H1 (cell line): ENCODE measurements at regions not wholly inside any gene's neighbourhood (a gene's known extent, or its start where the extent isn't known, plus 50 kb on each side); places are given as distances from the start of the nearest gene placed in this dataset.

ENCODE experiments used
- CTCF ChIA-PET: fragments of 300-600 bp; sonication (Branson Sonifier 250); formaldehyde crosslinking; loops from one replicate; lab custom pipeline; 2021; ENCODE audit not compliant: partially characterized antibody; lab: Charles Lee
- POLR2A ChIA-PET: fragments of 300-600 bp; sonication (Branson Sonifier 250); formaldehyde crosslinking; loops from one replicate; lab custom pipeline; 2021; ENCODE audit warnings: inconsistent platforms; ENCODE audit not compliant: partially characterized antibody; lab: Charles Lee
- DNase-seq, 2 experiments: peaks; one replicate each; pipeline versions ENCODE4 v3.0.0 to v3.0.0-alpha.2; 2010 to 2022; ENCODE audit warnings: low spot score in 2 of 2, low read depth in 1 of 2, mixed read lengths in 1 of 2
- FAIRE-seq: peaks from 2 replicates; lab custom pipeline; 2011; peaks lifted over from hg19 to GRCh38; lab: Jason Lieb, UNC
- H2AFZ ChIP-seq: 2 replicates; pipeline ENCODE4 v1.8.1; 2012; ENCODE audit warnings: low read length, inconsistent platforms
- H2AK5ac ChIP-seq: 2 replicates; pipeline ENCODE4 v1.6.1; 2013; ENCODE audit warnings: low read depth, low read length
- H2BK120ac ChIP-seq: replicated peaks from 2 replicates; pipeline ENCODE3; 2013; ENCODE audit warnings: low read depth, low read length, inconsistent platforms
- H2BK12ac ChIP-seq: 2 replicates; pipeline ENCODE4 v1.6.1; 2013; ENCODE audit warnings: low read depth, low read length
- H2BK15ac ChIP-seq: 2 replicates; pipeline ENCODE4 v1.6.1; 2013; ENCODE audit warnings: low read length
- H2BK20ac ChIP-seq: 2 replicates; pipeline ENCODE4 v1.6.1; 2013; ENCODE audit warnings: low read length
- H2BK5ac ChIP-seq: 2 replicates; pipeline ENCODE4 v1.6.1; 2013; ENCODE audit warnings: low read depth, low read length
- H3K14ac ChIP-seq: 2 replicates; pipeline ENCODE4 v1.6.1; 2013; ENCODE audit warnings: inconsistent platforms; ENCODE audit not compliant: insufficient read length
- H3K18ac ChIP-seq: 2 replicates; pipeline ENCODE4 v1.6.1; 2013; ENCODE audit warnings: low read length; ENCODE audit errors: extremely low read depth
- H3K23ac ChIP-seq: 2 replicates; pipeline ENCODE4 v1.6.1; 2013; ENCODE audit warnings: inconsistent platforms; ENCODE audit not compliant: insufficient read length
- H3K23me2 ChIP-seq: 2 replicates; pipeline ENCODE4 v1.6.1; 2013; ENCODE audit warnings: low read depth, low read length
- H3K27ac ChIP-seq: 2 replicates; pipeline ENCODE4 v1.6.1; 2011; ENCODE audit warnings: low read depth, low read length, inconsistent platforms
- H3K27me3 ChIP-seq, 4 experiments: replicated peaks in 1 of 4; 1 replicate in 1 of 4; 2 replicates in 3 of 4; pipeline versions ENCODE4 v1.6.1 to v1.8.1; 2011 to 2013; ENCODE audit warnings: low read length in 3 of 4, mild to moderate bottlenecking in 3 of 4, inconsistent platforms in 2 of 4, mixed read lengths in 2 of 4, moderate library complexity in 1 of 4; ENCODE audit not compliant: control insufficient read depth in 3 of 4, insufficient read depth in 3 of 4; ENCODE audit errors: extremely low read depth in 1 of 4
- H3K36me3 ChIP-seq, 4 experiments: 2 replicates each; pipeline versions ENCODE4 v1.6.1 to v1.8.1; 2011 to 2013; ENCODE audit warnings: mild to moderate bottlenecking in 4 of 4, low read length in 3 of 4, moderate library complexity in 2 of 4, control low read depth in 1 of 4, inconsistent platforms in 1 of 4; ENCODE audit not compliant: insufficient read depth in 4 of 4, control insufficient read depth in 2 of 4
- H3K4ac ChIP-seq: replicated peaks from 2 replicates; pipeline ENCODE3; 2013; ENCODE audit warnings: low read length, low read depth, mixed read lengths, inconsistent platforms; ENCODE audit not compliant: insufficient read length
- H3K4me1 ChIP-seq, 4 experiments: replicated peaks in 1 of 4; 1 replicate in 1 of 4; 2 replicates in 3 of 4; pipeline versions ENCODE4 v1.6.1 to v1.8.1; 2011 to 2013; ENCODE audit warnings: low read length in 3 of 4, inconsistent platforms in 2 of 4, mixed read lengths in 1 of 4; ENCODE audit not compliant: insufficient read depth in 4 of 4, control insufficient read depth in 3 of 4
- H3K4me2 ChIP-seq, 2 experiments: 2 replicates each; pipeline versions ENCODE4 v1.6.1 to v1.8.1; 2011 to 2013; ENCODE audit warnings: low read depth in 2 of 2, low read length in 2 of 2, control low read depth in 1 of 2, inconsistent platforms in 1 of 2, mild to moderate bottlenecking in 1 of 2; ENCODE audit not compliant: insufficient read depth in 1 of 2
- H3K4me3 ChIP-seq, 4 experiments: fragments of 200-600, 300-600 bp in 1 of 4; sonication (generic), shearing (Covaris generic), sonication (Bioruptor Twin) in 1 of 4; 2 replicates each; pipeline versions ENCODE4 v1.5.1 to v1.8.1; 2011 to 2016; ENCODE audit warnings: low read length in 4 of 4, low read depth in 3 of 4, control low read depth in 2 of 4, inconsistent platforms in 2 of 4, mild to moderate bottlenecking in 2 of 4, mixed read lengths in 1 of 4, moderate library complexity in 1 of 4; ENCODE audit not compliant: insufficient read depth in 2 of 4; ENCODE audit errors: extremely low read depth in 1 of 4
- H3K56ac ChIP-seq: replicated peaks from 2 replicates; pipeline ENCODE3; 2013; ENCODE audit warnings: low read depth, mild to moderate bottlenecking, mixed read lengths, low read length, inconsistent platforms; ENCODE audit not compliant: insufficient read length
- H3K79me1 ChIP-seq: 2 replicates; pipeline ENCODE4 v1.6.1; 2013; ENCODE audit warnings: low read depth, low read length, control low read depth
- H3K79me2 ChIP-seq, 2 experiments: 2 replicates each; pipeline versions ENCODE4 v1.6.1 to v1.8.1; 2012 to 2013; ENCODE audit warnings: low read length in 2 of 2, mild to moderate bottlenecking in 2 of 2, inconsistent platforms in 1 of 2; ENCODE audit not compliant: insufficient read depth in 2 of 2, control insufficient read depth in 1 of 2
- H3K9ac ChIP-seq, 4 experiments: replicated peaks in 1 of 4; 1 replicate in 1 of 4; 2 replicates in 3 of 4; pipeline versions ENCODE4 v1.6.1 to v1.8.1; 2011 to 2013; ENCODE audit warnings: low read depth in 3 of 4, low read length in 3 of 4, control low read depth in 2 of 4, mild to moderate bottlenecking in 2 of 4, moderate library complexity in 2 of 4, inconsistent platforms in 1 of 4; ENCODE audit errors: extremely low read depth in 1 of 4
- H3K9me3 ChIP-seq, 2 experiments: 2 replicates each; pipeline versions ENCODE4 v1.6.1 to v1.8.1; 2012 to 2013; ENCODE audit warnings: mild to moderate bottlenecking in 2 of 2, moderate library complexity in 2 of 2, control low read depth in 1 of 2, inconsistent platforms in 1 of 2, low read depth in 1 of 2, low read length in 1 of 2, mixed read lengths in 1 of 2; ENCODE audit not compliant: insufficient read depth in 2 of 2
- H4K20me1 ChIP-seq, 2 experiments: replicated peaks in 1 of 2; 2 replicates each; pipeline versions ENCODE3 to v1.8.1; 2011 to 2013; ENCODE audit warnings: inconsistent platforms in 2 of 2, low read length in 2 of 2, mild to moderate bottlenecking in 1 of 2; ENCODE audit not compliant: insufficient read depth in 2 of 2, control insufficient read depth in 1 of 2
- H4K5ac ChIP-seq: 2 replicates; pipeline ENCODE4 v1.6.1; 2013; ENCODE audit warnings: low read length, low read depth, mixed read lengths, inconsistent platforms; ENCODE audit not compliant: insufficient read length
- H4K8ac ChIP-seq: 2 replicates; pipeline ENCODE4 v1.8.0; 2013; ENCODE audit warnings: mild to moderate bottlenecking, moderate library complexity, low read length, inconsistent platforms; ENCODE audit not compliant: insufficient read depth; ENCODE audit errors: extremely low read depth
- H4K91ac ChIP-seq: replicated peaks from 2 replicates; pipeline ENCODE3; 2013; ENCODE audit warnings: low read length, mixed read lengths, inconsistent platforms; ENCODE audit not compliant: insufficient read length
- BACH1 ChIP-seq: IDR thresholded peaks from 2 replicates; pipeline ENCODE4 v1.6.1; 2012; ENCODE audit warnings: low read length, improper control_type of control experiment
- BRCA1 ChIP-seq: IDR thresholded peaks from 2 replicates; pipeline ENCODE4 v1.6.1; 2012; ENCODE audit warnings: low read depth, low read length, improper control_type of control experiment
- CREB1 ChIP-seq: IDR thresholded peaks from 2 replicates; pipeline ENCODE4 v1.6.1; 2012; ENCODE audit warnings: inconsistent platforms
- KDM4A ChIP-seq: IDR thresholded peaks from one replicate; pipeline ENCODE4 v1.7.1; 2012; ENCODE audit warnings: low read depth, mild to moderate bottlenecking, moderate library complexity, low read length, inconsistent platforms; ENCODE audit not compliant: severe bottlenecking
- NRF1 ChIP-seq: IDR thresholded peaks from 2 replicates; pipeline ENCODE4 v1.6.1; 2011; ENCODE audit warnings: mild to moderate bottlenecking, low read depth, low read length, improper control_type of control experiment
- RNF2 ChIP-seq: fragments of 200-900, 300-1000 bp; sonication (generic); IDR thresholded peaks from 2 replicates; pipeline ENCODE4 v1.7.1; 2016; ENCODE audit warnings: borderline replicate concordance, low read depth, mild to moderate bottlenecking, antibody characterized with exemption, low read length; ENCODE audit not compliant: poor library complexity, severe bottlenecking; ENCODE audit errors: missing control alignments
- SIRT6 ChIP-seq: IDR thresholded peaks from one replicate; pipeline ENCODE4 v1.7.1; 2012; ENCODE audit warnings: low read length, inconsistent platforms
- TAF1 ChIP-seq: IDR thresholded peaks from 2 replicates; pipeline ENCODE4 v1.6.1; 2011; ENCODE audit warnings: mild to moderate bottlenecking, low read depth, low read length
- YY1 ChIP-seq: IDR thresholded peaks from 2 replicates; pipeline ENCODE4 v1.6.1; 2011; ENCODE audit warnings: low read depth, mild to moderate bottlenecking, low read length
- WGBS, 2 experiments: shearing (Covaris generic) in 1 of 2; methylation state at CpG; one replicate each; pipeline versions ENCODE4 v1.1.6 to v1.1.7; 2013 to 2015; ENCODE audit warnings: low lambda C conversion rate in 2 of 2, mixed read lengths in 2 of 2, inconsistent platforms in 1 of 2, low coverage in 1 of 2, missing lambda C conversion rate in 1 of 2; ENCODE audit not compliant: insufficient replicate concordance in 2 of 2, insufficient coverage in 1 of 2, insufficient read length in 1 of 2; ENCODE audit errors: extremely low coverage in 1 of 2, missing lambda C conversion rate in 1 of 2; 5-methylcytosine and 5-hydroxymethylcytosine counted together

DNA sequence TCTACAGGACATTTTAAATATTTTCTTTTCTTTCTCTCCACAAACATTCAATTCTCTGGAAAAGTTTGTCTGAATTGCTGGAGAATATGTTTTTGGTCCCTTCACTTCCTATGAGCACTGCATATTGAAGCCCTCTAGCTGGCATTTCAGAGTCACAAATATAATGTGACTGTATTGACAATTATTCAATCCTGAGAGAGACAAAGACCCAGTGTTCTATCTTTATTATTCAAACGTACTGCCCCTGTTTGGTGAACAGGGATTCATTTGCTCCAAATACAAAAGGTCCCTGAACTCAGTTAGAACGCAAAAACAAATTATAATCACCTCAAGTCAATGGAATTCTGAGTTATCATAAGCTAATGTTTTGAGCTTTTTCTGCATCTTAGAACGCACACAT, 173.1 kb upstream of the CDIN1 start:
- H2AK5ac ChIP-seq, result no peak overlapping the region
- H3K79me2 ChIP-seq, result no peaks in the 10 kb centered on the region
- no peak overlapping the region for H4K5ac ChIP-seq
- H3K23ac ChIP-seq, result no peak overlapping the region
- H3K27ac ChIP-seq, result no peak overlapping the region
- no peaks in the 10 kb centered on the region for H3K79me1 ChIP-seq
- no peak overlapping the region for H2BK12ac ChIP-seq
- H4K20me1 ChIP-seq, result no peaks in the 10 kb centered on the region
- TF ChIP-seq RNF2 (no peak), SIRT6 (no peak), TAF1 (no peak), YY1 (no peak), CREB1 (no peak), NRF1 (no peak), BRCA1 (no peak), BACH1 (no peak), KDM4A (no peak)
- TF ChIP-seq, all 59 proteins: peak for 0
- Histone ChIP-seq H2BK5ac (no peak overlapping the region), H3K9ac (no peak overlapping the region), H2BK20ac (no peak overlapping the region), H3K36me3 (no peaks in the 10 kb centered on the region), H3K23me2 (no peaks in the 10 kb centered on the region), H3K9me3 (0 out of 4 replicates have a peak, but pooled peaks cover 0 to 3% of the 10 kb centered on the region in 2 experiments), H4K8ac (no peak overlapping the region), H3K4ac (no peak overlapping the region), H4K91ac (no peak overlapping the region), H3K27me3 (no peaks in the 10 kb centered on the region), H3K18ac (no peak overlapping the region), H3K4me2 (peak overlapping the region; percentile 20 to 30; a peak in 3 of 4 replicates), H3K4me1 (peaks cover 5 to 17% (median 7%) of the 10 kb centered on the region in 4 experiments), H2AFZ (no peak overlapping the region; the same call in 1 of the 2 replicates), H2BK15ac (no peak overlapping the region), H3K56ac (no peak overlapping the region), H3K14ac (no peak overlapping the region), H3K4me3 (0 out of 8 replicates have a peak overlapping the region, but pooled peaks of 1 of the 4 experiments have one; percentile 2), H2BK120ac (no peak overlapping the region)
- FAIRE-seq (no peak), DNase-seq (no peak)
- WGBS, 2 experiments, result 36% methylated on average over 3 of the region's 3 CpGs; no CpG with 5 or more reads in 1 of the 2 experiments
- ChIA-PET POLR2A (no interaction called here), CTCF (no interaction called here)
